ENCODE measurements at regions not wholly inside any gene's neighbourhood (a gene's known extent, or its start where the extent isn't known, plus 50 kb on each side); places are given as distances from the start of the nearest gene placed in this dataset.

DNA sequence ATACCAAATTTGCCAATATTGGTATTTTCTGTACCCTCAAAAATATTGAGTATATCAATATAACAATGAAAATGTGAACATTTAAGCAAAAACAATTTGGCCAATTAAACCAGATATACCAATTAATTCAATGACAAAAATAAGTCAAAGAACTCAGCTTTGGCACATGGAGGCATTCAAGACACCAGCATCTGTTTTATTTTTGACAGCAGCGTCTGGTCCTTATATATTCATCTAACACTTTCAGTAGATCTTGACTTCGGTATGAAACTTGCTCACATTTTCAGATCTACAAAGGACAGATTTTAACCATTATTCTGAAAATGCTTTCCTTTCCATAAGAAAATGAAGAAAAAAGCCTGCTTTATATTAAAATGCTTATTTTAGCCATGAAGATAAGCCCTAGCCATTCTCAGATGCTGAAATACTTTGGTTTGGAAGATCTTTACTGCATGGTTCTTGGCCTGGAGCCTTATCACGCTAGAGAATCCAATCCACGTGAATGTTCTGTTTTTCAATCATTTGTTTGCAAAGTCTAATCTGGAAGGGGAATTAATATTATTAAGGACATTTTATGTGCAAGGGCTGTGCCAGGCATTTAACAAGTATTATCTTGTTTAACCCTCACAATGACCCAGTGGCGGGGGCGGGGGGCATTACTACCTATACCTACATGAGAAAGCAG, 132.2 kb downstream of the DLEU7 start:
- TF ChIP-seq, protein P1, sequence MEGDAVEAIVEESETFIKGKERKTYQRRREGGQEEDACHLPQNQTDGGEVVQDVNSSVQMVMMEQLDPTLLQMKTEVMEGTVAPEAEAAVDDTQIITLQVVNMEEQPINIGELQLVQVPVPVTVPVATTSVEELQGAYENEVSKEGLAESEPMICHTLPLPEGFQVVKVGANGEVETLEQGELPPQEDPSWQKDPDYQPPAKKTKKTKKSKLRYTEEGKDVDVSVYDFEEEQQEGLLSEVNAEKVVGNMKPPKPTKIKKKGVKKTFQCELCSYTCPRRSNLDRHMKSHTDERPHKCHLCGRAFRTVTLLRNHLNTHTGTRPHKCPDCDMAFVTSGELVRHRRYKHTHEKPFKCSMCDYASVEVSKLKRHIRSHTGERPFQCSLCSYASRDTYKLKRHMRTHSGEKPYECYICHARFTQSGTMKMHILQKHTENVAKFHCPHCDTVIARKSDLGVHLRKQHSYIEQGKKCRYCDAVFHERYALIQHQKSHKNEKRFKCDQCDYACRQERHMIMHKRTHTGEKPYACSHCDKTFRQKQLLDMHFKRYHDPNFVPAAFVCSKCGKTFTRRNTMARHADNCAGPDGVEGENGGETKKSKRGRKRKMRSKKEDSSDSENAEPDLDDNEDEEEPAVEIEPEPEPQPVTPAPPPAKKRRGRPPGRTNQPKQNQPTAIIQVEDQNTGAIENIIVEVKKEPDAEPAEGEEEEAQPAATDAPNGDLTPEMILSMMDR (IDR thresholded peaks at IDR 0.05; ENCODE audit: control extremely low read depth, extremely low read depth), result no peak
- H3K4me1 ChIP-seq (ENCODE audit: control insufficient read depth in 5 of 5, insufficient read depth in 5 of 5, low read length in 5 of 5), result peaks cover 0 to 33% (median 12%) of the 10 kb centered on the region in 5 donors
- H3K27me3 ChIP-seq (ENCODE audit: control insufficient read depth in 3 of 3, insufficient read depth in 3 of 3, low read length in 2 of 3), result no peaks in the 10 kb centered on the region
- no peak overlapping the region for H3K9ac ChIP-seq (ENCODE audit: insufficient read depth in 1 of 2, low read length in 2 of 2)
- ATAC-seq (ENCODE audit: insufficient read depth, low FRiP score), result no peak
- H3K27ac ChIP-seq (ENCODE audit: low read depth in 1 of 2, low read length in 1 of 2), result no peak overlapping the region
- no peak for DNase-seq
- H3K4me3 ChIP-seq, result no peak overlapping the region
- WGBS, 2 donors, result 87 to 92% methylated on average over 6 of the region's 6 CpGs
- H3K36me3 ChIP-seq (ENCODE audit: control insufficient read depth in 4 of 4, insufficient read depth in 4 of 4, low read length in 4 of 4), result no peaks in the 10 kb centered on the region
- H3K9me3 ChIP-seq (ENCODE audit: control insufficient read depth in 4 of 4, insufficient read depth in 3 of 4, low read length in 3 of 4), result peaks cover 0 to 2% (median 0%) of the 10 kb centered on the region in 4 donors

DNA sequence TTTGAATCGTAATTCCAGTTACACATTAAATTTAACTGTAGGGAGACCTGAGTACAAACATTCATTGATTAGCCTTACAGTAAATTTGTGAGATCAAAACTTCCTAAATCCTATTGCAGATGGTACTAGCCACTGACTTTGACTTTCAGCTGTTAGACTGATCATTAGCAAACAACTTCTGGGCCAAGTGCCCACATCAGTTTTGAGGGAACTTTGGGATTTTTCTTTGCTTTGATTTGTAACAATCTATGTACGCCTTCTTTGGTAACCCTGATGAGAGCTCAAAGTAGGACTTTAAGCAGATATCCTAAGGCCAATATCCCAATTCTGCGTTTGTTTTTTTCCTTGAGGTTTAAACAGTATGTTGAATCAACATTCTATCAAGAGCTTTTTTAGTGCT, 131.5 kb downstream of the DLEU7 start:
- Histone ChIP-seq H3K27ac (ENCODE audit: low read depth in 1 of 2, low read length in 1 of 2) (no peak overlapping the region), H3K4me1 (ENCODE audit: control insufficient read depth in 5 of 5, insufficient read depth in 5 of 5, low read length in 5 of 5) (peaks cover 0 to 33% (median 12%) of the 10 kb centered on the region in 5 donors), H3K9me3 (ENCODE audit: control insufficient read depth in 4 of 4, insufficient read depth in 3 of 4, low read length in 3 of 4) (no peaks in the 10 kb centered on the region), H3K36me3 (ENCODE audit: control insufficient read depth in 4 of 4, insufficient read depth in 4 of 4, low read length in 4 of 4) (no peaks in the 10 kb centered on the region), H3K9ac (ENCODE audit: insufficient read depth in 1 of 2, low read length in 2 of 2) (peak overlapping the region in 1 of 2 donors; percentile 1), H3K27me3 (ENCODE audit: control insufficient read depth in 3 of 3, insufficient read depth in 3 of 3, low read length in 2 of 3) (no peaks in the 10 kb centered on the region), H3K4me3 (no peak overlapping the region)
- 78 to 86% methylated on average over 3 of the region's 3 CpGs for WGBS, 2 donors
- DNase-seq (peak in 1 of 3 donors; percentile 54), ATAC-seq (ENCODE audit: insufficient read depth, low FRiP score) (no peak)
- TF ChIP-seq, protein P1 (IDR thresholded peaks at IDR 0.05; ENCODE audit: control extremely low read depth, extremely low read depth), result no peak

DNA sequence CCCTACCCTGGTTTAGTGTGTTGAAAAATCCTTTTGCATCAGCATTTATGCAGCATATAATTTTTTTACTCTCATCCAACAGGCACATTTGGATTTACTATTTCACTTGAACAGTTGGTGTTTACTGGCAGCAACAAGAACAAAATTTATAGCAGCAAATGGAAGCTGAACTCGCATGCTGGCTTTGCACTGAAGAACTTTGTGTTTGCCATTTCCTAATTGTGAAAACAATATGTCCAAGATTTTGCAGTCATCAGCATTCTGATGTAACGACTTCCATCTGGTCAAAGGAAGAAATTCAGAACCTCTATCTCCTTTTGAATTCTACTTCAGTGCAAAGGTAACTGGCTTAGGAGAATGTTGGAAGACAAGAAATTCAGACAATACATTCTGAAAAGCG, 131.0 kb downstream of the DLEU7 start:
- H3K4me3 ChIP-seq, result no peak overlapping the region
- DNase-seq, result peak in 2 of 3 donors; percentile 66 to 76
- no peaks in the 10 kb centered on the region for H3K9me3 ChIP-seq (ENCODE audit: control insufficient read depth in 4 of 4, insufficient read depth in 3 of 4, low read length in 3 of 4)
- WGBS, 2 donors, result 49 to 61% methylated on average over 3 of the region's 3 CpGs
- peaks cover 0 to 33% (median 12%) of the 10 kb centered on the region in 5 donors for H3K4me1 ChIP-seq (ENCODE audit: control insufficient read depth in 5 of 5, insufficient read depth in 5 of 5, low read length in 5 of 5)
- H3K27ac ChIP-seq (ENCODE audit: low read depth in 1 of 2, low read length in 1 of 2), result no peak overlapping the region
- ATAC-seq (ENCODE audit: insufficient read depth, low FRiP score), result no peak
- no peaks in the 10 kb centered on the region for H3K27me3 ChIP-seq (ENCODE audit: control insufficient read depth in 3 of 3, insufficient read depth in 3 of 3, low read length in 2 of 3)
- H3K9ac ChIP-seq (ENCODE audit: insufficient read depth in 1 of 2, low read length in 2 of 2), result peak overlapping the region in 1 of 2 donors; percentile 1
- TF ChIP-seq, protein P1 (IDR thresholded peaks at IDR 0.05; ENCODE audit: control extremely low read depth, extremely low read depth), result no peak
- H3K36me3 ChIP-seq (ENCODE audit: control insufficient read depth in 4 of 4, insufficient read depth in 4 of 4, low read length in 4 of 4), result no peaks in the 10 kb centered on the region

Measured in lung (tissue), 11 donors.